GM18870 (cell line): ENCODE measurements at regions not wholly inside any gene's neighbourhood (a gene's known extent, or its start where the extent isn't known, plus 50 kb on each side); places are given as distances from the start of the nearest gene placed in this dataset.
"Not testable (repeated sequence)": the region's sequence is repeated elsewhere in the genome, so short reads cannot be mapped to it uniquely, and the experiment has no call there.

Experiments
- ATAC-seq: cut with Tn5 transposase; IDR thresholded peaks from one replicate; pipeline ENCODE4 v1.9.1; 2021; ENCODE audit warnings: moderate library complexity; ENCODE audit not compliant: unreplicated experiment

DNA sequence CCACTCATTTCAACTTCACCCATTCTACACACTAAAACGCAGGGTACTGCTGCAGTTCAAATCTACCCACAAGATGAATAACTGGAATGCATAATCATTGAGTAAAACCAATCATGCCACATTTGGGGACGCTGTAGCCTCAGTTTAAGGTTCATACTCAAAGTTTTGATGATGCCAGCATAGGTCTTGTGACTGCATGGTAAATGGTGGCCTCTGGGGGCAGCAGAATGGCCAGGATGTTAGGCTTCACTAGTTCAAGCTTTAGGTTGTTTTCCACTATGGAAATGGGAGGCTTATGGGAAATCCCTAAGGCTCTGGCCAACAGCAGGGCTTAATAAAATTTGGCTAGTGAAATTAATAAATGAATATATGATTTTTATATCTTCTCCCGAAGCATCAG, 104.3 kb upstream of the TSC22D2 start:
- ATAC-seq: no peak

DNA sequence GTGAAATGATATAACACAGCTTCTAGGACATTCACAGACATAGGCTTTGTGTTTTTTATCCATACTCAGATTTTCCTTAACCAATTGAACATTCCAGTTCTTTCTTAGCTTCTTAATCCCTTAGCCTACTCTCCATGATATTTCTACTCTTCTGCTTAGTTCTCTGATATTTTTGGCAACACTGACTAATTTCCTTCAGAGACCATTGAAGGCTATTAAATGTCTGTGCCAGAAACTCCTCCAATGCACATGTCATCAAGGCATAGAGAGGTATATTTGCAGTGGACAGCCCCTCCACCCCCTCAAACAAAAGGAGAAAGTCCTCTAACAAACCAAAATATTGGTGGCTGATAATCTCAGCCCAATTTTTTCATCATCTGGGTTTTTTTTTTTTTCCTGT, 105.9 kb upstream of the TSC22D2 start:
- ATAC-seq: no peak

DNA sequence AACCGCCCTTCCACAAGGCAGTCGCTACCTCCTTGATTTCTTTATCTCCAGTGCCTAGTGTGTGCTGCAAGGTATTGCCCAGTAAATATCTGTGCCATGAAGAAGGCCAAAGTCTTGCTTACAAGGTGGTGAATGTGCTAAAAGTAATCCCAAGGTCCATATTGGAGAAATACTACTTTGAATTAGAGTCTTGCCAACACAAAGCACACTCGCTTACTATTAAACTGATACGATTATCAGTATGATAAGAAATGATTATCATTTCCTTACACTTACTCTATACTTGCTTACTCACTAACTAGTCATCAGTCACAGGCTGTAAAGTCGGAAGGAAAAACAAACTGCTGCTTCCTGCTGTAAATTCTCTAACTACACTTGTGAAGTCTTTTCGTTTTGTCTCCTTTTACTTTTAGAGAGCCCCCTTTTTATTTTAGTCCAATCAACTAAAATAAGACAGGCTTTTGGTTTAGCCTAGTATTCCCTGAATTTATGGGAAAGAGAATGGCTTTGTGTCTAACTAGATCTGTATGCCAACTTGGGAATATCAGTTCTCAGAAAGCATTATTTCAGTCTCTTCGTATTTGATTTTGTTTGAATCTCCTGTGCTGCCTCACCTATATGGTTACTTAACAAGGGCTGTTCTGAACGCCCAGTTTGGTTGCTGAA, 107.1 kb upstream of the TSC22D2 start:
- no peak for ATAC-seq

DNA sequence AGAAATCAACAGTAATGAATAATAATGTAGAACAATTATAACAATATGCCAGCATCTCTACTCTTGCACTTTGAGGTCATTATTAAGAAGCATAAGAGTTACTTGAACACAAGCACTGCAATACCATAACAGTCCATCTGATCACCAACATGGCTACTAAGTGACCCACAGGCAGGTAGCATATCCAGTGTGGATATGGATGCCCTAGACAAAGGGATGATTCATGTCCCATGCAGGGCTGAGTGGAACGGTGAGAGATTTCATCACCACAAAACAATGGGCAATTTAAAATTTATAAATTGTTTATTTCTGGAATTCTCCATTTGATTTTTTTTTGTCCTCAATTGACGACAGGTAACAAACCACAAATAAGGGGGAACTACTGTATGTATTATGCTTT, 107.7 kb upstream of the TSC22D2 start:
- ATAC-seq: no peak

DNA sequence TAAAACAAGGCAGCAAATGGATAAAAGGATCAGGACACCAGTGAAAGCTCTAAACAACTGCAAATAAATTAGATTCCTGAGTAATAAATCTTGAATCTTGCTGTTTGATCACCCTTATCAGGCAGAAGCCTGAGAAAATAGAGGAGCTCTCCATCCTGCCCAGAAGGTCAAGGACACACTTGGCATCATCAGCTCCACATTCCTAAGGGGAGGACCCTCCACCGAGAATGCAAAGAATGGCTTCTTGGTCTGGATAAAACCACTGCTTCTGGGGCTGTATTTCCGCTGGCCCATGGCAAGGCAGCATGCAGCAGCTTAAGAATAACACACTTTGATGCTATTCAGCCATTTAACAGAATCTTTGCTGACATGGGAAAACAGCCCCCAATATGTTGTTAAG, 108.9 kb upstream of the TSC22D2 start:
- ATAC-seq: no peak

DNA sequence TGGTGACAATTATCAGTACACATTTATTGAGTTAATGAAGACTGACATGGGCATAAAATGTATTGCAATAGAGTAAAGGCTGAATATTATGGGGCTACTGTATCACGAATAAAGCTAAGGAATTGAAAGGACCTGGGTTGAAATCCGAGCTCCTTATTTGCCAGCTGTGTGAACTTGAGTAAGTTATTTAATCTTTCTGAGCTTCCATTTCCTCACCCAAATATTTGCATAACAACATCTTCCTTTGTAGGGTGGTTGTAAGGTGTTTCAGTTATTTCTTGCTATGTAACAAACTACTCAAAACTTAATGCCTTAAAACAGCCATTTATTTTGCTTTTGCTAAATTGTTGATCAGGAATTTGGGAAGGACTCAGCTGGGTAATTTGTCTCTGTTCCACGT, 111.1 kb upstream of the TSC22D2 start:
- no peak for ATAC-seq

DNA sequence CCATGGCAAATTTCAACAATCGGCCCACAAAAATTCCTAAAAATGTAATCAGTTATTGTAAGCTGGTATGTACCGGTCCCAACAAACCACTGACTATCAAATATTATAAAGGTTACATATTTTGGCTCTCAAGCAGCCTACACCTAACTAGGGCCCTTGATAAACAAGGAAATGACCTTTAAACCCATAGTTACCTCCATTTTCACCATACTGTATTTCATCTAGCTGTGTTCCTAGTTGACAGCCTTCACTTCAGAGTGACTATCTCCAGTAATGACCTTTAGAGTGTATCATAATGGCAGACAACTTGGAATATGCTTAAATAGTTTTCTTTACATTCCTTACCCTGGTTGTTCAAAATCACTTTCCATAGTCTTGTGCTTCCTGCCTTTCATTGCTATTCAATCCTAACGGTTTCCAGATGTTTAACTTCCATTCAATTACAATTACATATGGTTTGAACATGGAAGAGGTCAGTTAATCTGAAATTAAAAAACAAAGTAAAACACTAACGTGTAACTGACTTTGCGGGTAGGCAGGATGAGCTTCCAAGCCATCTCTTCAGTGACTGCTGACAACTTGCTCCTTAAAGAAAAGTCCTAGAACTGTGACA, 111.9 kb upstream of the TSC22D2 start:
- no peak for ATAC-seq

DNA sequence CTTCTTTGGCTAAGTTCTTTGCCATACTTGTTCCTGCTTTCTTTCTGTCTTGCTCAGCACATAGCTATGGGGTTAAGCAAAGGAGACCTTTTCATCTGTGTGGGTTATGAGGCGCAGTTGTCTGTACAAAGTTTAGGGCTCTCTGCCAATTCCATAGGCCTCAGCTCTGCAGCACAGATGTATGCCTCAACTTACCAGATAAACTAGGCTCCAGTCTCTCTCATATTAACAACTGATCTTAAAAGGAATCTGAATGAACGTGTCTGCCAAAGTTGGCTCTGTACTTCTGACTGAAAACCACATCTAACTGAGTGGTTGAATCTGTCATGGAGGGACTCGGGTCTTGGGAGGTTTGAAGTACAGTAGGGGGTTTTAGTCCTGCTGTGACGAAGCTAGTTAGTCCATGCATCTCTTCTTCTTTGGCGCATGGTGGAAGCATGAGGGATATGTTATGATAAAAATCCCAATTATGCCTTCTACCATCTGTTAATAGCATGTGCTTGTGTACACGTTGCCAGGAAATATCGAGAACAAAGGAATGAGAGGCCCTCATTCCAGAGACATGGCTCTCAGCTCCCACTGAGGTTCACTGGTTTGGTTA, 114.6 kb upstream of the TSC22D2 start:
- ATAC-seq: no peak

DNA sequence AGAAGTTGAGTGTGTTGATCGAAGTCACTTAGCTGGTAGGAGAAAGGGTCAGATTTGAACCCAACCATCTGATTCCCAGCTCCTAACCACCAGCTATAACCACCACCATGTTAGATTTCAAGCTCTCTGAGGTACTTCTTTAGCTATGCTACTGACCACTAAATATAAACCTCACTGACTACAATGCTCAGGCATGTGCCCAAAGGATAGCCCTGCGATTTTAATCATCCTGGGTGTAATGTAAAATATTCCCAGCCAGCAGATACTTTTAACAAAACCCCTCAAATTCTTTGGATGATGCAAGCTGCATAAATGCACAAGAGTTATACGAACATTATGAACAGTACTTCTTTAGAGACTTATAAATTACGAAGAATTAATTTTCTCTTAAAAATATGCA, 115.2 kb upstream of the TSC22D2 start:
- no peak for ATAC-seq

DNA sequence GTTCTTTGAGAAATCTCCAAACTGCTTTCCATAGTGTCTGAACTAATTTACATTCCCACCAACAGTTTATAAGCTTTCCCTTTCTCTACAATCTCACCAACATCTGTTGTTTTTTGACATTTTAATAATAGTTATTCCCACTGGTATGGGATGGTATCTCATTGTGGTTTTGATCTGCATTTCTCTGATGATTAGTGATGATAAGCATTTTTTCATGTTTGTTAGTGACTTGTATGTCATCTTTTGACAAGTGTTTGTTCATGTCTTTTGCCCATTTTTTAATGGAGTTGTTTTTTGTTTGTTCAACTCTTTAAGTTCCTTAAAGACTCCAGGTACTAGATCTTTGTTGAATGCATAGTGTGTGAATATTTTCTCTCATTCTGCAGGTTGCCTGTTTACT, 116.6 kb upstream of the TSC22D2 start:
- no peak for ATAC-seq

DNA sequence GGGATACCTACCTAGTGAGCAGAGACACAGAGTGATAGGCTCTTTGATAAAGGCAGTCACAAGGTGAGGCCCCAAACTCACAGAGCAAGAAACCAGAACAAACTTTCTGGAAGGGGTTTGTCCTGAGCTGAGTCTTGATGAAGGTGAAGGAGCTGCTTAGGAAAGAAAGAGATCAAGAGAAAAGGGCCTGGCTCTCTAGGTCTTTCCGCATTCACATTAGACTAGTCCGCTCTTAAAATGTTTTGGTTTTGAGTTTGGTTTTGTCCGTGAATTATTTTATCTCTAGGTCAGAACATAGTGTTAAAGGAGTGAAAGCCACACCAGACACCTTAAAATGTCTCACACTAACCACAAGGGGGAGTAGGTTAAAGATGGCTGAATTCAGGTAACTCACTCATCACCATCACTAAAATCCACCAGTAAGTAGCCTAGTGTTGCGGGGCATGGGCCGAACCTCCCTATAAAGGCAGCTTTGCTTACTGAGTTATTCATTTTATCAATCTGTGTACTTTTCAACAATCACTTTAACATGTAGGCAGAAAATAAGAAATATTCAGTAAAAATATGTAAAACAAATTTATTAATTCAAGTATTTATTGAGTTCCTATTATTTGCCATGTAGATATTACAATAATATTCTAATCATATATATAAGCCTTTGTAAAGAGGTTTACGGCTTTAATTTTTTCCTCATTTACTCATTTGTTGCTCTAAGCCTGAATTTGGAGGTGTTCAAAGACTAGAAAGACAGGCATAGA, 121.5 kb upstream of the TSC22D2 start:
- ATAC-seq: peak; percentile 61

DNA sequence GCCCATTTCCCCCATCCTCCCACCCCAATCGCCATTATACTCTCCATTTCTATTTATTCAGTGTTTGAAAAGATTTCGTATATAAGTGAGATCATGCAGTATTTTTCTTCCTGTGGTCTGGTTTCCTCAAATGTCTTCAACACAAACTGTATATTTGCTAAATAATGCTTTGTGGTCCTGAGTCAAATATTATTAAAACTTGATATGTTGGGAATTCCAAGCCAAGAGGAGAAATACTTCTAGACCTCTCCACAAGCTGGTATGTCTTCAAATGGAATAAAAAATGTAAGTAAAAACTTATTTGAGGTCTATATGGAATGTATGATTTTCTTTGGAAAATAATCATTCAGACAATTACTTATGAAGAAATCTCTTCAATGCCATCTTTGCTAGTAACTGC, 122.5 kb upstream of the TSC22D2 start:
- ATAC-seq: no peak

DNA sequence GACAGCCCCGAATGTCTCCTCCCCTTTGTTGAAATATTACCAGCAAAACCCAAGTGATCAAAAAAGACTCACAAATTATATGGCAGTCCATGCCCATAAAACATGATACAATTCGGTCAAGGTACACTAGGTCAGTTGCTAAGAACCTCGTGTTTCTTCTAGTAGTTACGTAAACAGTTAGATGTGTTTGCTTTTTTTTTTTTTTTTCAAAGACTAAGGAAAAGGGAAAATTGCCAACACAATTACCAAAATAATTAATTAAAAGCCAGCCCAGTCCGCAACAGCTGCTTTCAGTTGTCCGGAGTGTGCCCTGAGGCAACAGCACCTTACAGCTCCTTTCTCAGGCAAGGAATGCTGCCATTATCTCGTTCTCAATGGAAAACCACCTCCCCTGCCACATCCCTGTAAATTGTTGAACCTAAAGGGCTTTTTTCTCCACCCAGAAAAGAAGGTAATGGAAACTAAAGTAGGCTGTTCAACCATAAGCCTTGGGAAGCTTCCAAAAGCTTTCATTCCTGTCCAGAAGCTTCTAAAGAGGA, 129.2 kb upstream of the TSC22D2 start:
- no peak for ATAC-seq

DNA sequence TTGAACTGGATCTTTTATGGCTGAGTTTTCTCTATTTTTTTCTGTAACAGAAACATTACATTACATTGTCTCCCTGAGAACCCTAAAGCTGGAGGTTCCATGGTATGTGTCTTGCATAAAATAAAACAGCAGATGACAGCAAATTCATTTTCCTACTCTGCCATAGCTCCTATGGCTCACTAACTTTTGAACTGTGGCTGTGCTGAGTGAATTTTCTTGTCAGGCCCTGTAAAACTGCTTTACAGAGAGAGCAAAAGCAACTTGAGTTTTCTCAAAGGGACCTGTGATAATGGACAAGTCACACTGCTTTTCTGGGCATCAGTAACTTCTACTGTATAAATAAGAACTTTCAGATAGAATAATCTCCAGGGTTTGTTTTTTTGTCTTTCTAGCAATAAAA, 129.9 kb upstream of the TSC22D2 start:
- no peak for ATAC-seq

DNA sequence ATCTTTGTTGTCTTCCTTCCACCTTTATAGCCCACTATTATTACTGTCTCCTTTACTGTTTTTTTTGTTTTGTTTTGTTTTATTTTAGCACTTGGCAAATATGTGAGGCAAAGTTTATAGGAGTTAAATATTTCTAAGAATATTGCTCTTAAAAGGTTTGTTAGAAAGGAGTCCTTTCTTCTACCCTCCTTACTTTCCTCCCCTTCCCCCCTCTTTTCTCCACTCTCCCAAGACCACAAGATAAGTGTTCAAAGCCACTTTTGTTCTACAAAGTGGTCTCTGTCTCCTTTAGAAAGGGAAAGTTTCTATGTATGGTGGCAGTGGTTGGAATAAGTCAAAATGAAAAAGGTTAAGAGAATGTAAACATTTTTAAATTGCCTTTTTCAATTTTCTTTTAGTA, 130.7 kb upstream of the TSC22D2 start:
- no peak for ATAC-seq

DNA sequence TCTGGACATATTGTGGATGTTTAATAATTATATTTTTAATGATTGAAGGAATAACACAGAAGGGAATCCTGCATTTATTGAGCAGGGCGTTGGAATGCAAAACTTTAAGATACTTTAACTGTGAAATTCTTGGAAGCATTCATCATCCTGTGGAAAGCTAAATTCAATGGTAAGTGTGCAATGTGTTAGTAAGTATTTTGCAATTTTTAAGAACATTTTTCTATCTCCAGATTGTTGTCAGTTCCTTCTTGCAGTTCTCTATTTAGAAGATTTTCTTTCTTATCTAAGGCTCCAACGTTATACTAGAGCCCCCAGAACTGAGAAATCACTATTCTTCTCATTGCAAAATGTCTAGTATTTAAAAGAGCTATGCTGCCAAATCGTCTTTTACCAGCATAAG, 132.2 kb upstream of the TSC22D2 start:
- no peak for ATAC-seq

DNA sequence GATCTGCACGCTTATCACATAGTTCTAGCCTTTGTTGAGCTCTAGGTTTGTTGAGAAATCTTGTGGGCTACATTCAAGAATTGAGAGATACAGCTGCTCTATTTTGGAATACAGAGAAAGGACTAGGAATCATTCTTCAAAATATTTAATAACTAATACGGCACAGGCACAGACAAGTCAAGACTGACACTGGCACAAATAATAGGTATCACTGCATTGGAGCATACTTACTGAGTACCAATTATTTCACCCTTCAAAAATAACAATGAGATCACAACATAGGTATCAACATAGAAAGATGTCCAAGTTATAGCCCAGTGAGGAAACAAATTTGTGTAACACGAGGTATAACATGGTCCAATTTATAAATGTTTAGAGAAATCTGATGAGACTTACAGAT, 133.7 kb upstream of the TSC22D2 start:
- ATAC-seq: no peak

DNA sequence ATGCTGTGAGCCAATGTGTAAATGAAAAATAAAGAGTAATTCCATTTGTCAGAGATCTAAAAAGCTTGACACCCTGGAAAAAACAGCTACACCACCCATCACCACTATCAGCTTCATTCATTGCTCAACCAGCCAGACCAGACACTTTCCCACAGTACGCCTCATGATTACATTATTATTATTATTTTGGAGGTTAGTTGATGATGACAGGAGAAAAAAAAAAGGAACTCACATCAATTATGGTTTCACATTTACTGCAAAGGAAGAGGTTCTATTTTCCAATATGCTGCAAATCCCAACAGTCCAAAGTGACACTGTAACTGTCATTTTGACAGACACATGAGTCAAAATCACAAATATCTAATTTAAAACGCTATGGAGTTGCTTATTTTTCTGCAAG, 134.7 kb upstream of the TSC22D2 start:
- ATAC-seq: no peak

DNA sequence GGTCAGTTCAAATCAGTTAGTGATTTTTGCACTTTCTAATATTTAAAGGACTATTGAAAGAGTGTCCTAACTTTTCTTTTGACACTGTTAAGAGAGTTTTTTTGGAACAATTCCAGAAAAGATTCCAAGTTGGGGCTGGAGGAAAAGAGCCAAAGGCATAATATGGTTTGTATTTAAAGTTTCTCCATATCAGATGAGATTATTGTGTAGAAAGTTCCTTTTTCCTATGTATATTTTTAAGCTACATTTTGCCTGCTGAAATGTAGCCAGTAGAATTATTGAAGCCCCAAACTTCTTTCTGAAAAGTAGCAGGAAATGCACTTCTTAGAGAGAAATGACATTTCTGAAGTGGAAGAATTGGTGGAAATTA, 136.5 kb upstream of the TSC22D2 start:
- ATAC-seq: no peak

DNA sequence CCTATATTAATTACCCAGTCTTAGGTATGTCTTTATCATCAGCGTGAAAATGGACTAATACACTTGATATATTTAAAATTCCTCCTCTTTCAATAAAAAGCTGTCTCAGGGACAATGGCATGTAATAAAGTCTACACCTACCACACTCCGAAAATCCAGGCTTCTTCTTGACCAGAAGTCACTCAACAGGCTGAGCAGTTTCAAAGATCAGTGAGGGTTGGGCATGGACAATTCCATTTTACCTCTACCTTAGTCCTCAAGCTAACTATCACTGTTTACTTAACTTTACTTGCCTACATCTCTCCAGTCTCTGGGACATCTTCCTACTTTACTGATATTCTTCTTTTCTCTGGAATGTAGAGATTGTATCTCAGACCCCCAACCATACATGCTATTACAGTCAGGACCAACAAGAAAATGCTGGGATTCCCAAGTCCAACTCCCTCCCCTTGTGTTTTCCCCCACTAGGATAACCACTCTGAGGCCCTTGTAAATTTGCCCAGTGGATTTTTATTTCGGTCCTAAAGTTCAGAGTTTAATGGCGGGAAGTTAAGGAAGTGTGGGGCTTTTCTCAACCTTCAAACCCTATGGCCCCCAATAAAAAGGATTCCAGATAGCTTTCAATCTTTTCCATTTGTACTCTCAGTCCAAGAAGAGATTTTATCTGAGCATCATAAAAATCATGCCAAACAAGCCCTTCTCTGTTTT, 137.1 kb upstream of the TSC22D2 start:
- ATAC-seq: no peak

DNA sequence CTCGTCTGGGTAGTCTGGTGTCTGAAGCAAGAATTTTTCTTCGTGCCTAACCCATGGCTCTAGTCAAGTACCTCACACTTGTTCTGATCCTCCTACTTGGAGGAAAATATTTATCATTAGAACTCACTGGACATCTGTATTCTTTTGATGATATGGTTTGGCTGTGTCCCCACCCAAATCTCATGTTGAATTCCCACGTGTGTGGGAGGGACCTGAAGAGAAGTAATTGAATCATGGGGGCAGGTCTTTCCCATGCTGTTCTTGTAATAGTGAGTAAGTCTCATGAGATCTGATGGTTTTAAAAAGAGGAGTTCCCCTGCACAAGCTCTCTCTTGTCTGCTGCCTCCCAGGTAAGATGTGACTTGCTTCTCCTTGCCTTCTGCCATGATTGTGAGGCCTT, 137.7 kb upstream of the TSC22D2 start:
- ATAC-seq: not testable (repeated sequence)
